ENCODE measurements at regions not wholly inside any gene's neighbourhood (a gene's known extent, or its start where the extent isn't known, plus 50 kb on each side); places are given as distances from the start of the nearest gene placed in this dataset.
A peak's percentile ranks its signal among the peaks of the same experiment; 100 is the strongest.
"Not testable (repeated sequence)": the region's sequence is repeated elsewhere in the genome, so short reads cannot be mapped to it uniquely, and the experiment has no call there.

GRCh38 chr2:131753640-131754561, 226.2 kb downstream of the CCDC74A start:
- DNase-seq (ENCODE audit: insufficient read length, low spot score), result no peak
- no peak for TF ChIP-seq POLR2A (IDR thresholded peaks at IDR 0.05; ENCODE audit: low read depth, low read length)
- FAIRE-seq, result no peak

- no peak for TF ChIP-seq POLR2A (IDR thresholded peaks at IDR 0.05; ENCODE audit: low read depth, low read length)
- no peak for FAIRE-seq
- no peak for DNase-seq (ENCODE audit: insufficient read length, low spot score)
Observed at GRCh38 chr2:131754929-131755720, 227.4 kb downstream of the CCDC74A start.

- DNase-seq (ENCODE audit: insufficient read length, low spot score) (no peak), FAIRE-seq (no peak)
- TF ChIP-seq POLR2A (IDR thresholded peaks at IDR 0.05; ENCODE audit: low read depth, low read length), result no peak
Observed at GRCh38 chr2:131756141-131756907, 228.6 kb downstream of the CCDC74A start.

GRCh38 chr2:131758941-131759340, 231.3 kb downstream of the CCDC74A start:
- not testable (repeated sequence) for FAIRE-seq; DNase-seq (ENCODE audit: insufficient read length, low spot score)

- DNase-seq (ENCODE audit: insufficient read length, low spot score); FAIRE-seq: not testable (repeated sequence)
Observed at GRCh38 chr2:131774955-131775555, 247.4 kb downstream of the CCDC74A start.

GRCh38 chr2:131775903-131776506, 248.3 kb downstream of the CCDC74A start:
- not testable (repeated sequence) for FAIRE-seq

GRCh38 chr2:131780446-131780845, 252.8 kb downstream of the CCDC74A start:
- FAIRE-seq, result not testable (repeated sequence)

More at GRCh38 chr2:131775903-131776506, 248.3 kb downstream of the CCDC74A start:
- DNase-seq (ENCODE audit: insufficient read length, low spot score), result not testable (repeated sequence)

GRCh38 chr2:131801210-131801744, 273.6 kb downstream of the CCDC74A start:
- TF ChIP-seq POLR2A (IDR thresholded peaks at IDR 0.05; ENCODE audit: low read depth, low read length), result no peak
- FAIRE-seq (no peak), DNase-seq (ENCODE audit: insufficient read length, low spot score) (no peak)

More at GRCh38 chr2:131780446-131780845, 252.8 kb downstream of the CCDC74A start:
- not testable (repeated sequence) for DNase-seq (ENCODE audit: insufficient read length, low spot score)

- DNase-seq (ENCODE audit: insufficient read length, low spot score), result peak; percentile 66
- not testable (repeated sequence) for FAIRE-seq
Observed at GRCh38 chr2:131801745-131802350, 274.2 kb downstream of the CCDC74A start.

GRCh38 chr2:131802351-131802836, 274.7 kb downstream of the CCDC74A start:
- FAIRE-seq; DNase-seq (ENCODE audit: insufficient read length, low spot score): not testable (repeated sequence)

- FAIRE-seq; DNase-seq (ENCODE audit: insufficient read length, low spot score): not testable (repeated sequence)
Observed at GRCh38 chr2:131803237-131803636, 275.5 kb downstream of the CCDC74A start.

- FAIRE-seq; DNase-seq (ENCODE audit: insufficient read length, low spot score): not testable (repeated sequence)
Observed at GRCh38 chr2:131812605-131813004, 284.9 kb downstream of the CCDC74A start.

- DNase-seq (ENCODE audit: insufficient read length, low spot score); FAIRE-seq: not testable (repeated sequence)
Observed at GRCh38 chr2:131813378-131813777, 285.7 kb downstream of the CCDC74A start.

- FAIRE-seq; DNase-seq (ENCODE audit: insufficient read length, low spot score): not testable (repeated sequence)
Observed at GRCh38 chr2:131818267-131818973, 290.7 kb downstream of the CCDC74A start.

GRCh38 chr2:131822237-131822721, 294.6 kb downstream of the CCDC74A start:
- not testable (repeated sequence) for DNase-seq (ENCODE audit: insufficient read length, low spot score); FAIRE-seq

GRCh38 chr2:131823058-131823457, 295.4 kb downstream of the CCDC74A start:
- DNase-seq (ENCODE audit: insufficient read length, low spot score); FAIRE-seq: not testable (repeated sequence)

GRCh38 chr2:131824986-131825385, 297.3 kb downstream of the CCDC74A start:
- FAIRE-seq; DNase-seq (ENCODE audit: insufficient read length, low spot score): not testable (repeated sequence)
